ENCODE measurements at regions not wholly inside any gene's neighbourhood (a gene's known extent, or its start where the extent isn't known, plus 50 kb on each side); places are given as distances from the start of the nearest gene placed in this dataset.

DNA sequence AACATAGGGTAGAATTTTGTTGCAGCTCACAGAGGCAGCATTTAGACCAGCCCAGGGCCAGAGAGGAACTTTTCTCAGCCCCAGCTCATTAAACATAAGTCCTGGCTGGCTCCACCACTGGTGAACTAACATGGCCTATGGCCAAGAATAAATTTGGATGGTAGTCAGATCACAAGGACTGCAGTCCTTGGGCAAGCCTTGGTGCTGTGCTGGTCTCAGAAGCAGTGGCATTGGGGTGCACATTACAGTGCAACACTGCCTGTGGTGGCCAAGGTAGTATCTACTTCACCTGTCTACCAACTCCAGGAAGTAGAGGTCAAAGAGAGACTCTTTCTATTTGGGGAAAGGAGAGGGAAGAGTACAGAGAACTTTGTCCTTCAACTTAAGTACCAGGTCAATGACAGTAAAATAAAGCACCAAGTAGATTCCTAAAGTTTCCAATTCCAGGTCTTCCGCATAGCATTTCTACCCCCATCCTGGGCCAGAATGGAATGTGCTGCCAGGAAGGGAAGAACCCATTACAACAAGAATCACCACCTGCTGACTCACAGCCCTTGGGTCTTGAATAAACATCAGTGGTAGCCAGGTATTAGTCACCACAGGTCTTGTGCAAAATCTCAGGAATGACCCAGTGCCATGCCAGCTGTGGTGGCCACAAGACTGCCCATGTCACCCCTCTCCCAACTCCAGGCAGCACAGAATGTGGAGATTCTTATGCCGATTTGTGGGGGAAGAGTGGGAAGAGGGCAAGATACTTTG is 155.4 kb upstream of the FSIP2 start:
- TF ChIP-seq, protein P1, sequence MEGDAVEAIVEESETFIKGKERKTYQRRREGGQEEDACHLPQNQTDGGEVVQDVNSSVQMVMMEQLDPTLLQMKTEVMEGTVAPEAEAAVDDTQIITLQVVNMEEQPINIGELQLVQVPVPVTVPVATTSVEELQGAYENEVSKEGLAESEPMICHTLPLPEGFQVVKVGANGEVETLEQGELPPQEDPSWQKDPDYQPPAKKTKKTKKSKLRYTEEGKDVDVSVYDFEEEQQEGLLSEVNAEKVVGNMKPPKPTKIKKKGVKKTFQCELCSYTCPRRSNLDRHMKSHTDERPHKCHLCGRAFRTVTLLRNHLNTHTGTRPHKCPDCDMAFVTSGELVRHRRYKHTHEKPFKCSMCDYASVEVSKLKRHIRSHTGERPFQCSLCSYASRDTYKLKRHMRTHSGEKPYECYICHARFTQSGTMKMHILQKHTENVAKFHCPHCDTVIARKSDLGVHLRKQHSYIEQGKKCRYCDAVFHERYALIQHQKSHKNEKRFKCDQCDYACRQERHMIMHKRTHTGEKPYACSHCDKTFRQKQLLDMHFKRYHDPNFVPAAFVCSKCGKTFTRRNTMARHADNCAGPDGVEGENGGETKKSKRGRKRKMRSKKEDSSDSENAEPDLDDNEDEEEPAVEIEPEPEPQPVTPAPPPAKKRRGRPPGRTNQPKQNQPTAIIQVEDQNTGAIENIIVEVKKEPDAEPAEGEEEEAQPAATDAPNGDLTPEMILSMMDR (IDR thresholded peaks at IDR 0.05), result no peak
- no peak for TF ChIP-seq EP300 (IDR thresholded peaks at IDR 0.05)
- TF ChIP-seq POLR2AphosphoS5 (IDR thresholded peaks at IDR 0.05), result no peak
- TF ChIP-seq POLR2A (IDR thresholded peaks at IDR 0.05), result no peak

Measured in upper lobe of left lung (tissue), 4 donors.